NCI-H2107 treated with DMSO at 0.1 percent for 48 hours (cell line): ENCODE measurements at regions not wholly inside any gene's neighbourhood (a gene's known extent, or its start where the extent isn't known, plus 50 kb on each side); places are given as distances from the start of the nearest gene placed in this dataset.

Source experiments
- DNase-seq: peaks from one replicate; lab custom pipeline; 2025; ENCODE audit not compliant: unreplicated experiment; lab: John Stamatoyannopoulos, UW

DNA sequence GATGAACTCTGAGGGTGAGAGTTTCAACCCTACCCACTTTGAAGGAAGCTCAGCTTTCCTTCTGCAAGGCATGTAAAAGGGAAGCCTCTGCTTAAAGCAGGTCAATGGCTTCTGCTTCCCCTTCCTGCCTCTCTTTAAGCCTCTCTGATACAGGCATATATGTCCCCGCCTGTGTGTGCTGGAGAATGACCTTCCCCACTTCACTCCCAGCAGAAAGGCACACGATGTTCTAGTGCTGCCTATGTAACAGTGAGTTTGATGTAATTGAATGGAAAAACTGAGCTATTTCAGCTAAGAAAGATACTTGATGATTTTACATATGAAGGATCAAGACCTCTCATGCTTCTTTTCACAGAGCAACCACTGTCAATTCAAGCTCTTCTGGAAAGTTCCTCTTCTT, 632.2 kb downstream of the HACE1 start:
- DNase-seq: no peak

DNA sequence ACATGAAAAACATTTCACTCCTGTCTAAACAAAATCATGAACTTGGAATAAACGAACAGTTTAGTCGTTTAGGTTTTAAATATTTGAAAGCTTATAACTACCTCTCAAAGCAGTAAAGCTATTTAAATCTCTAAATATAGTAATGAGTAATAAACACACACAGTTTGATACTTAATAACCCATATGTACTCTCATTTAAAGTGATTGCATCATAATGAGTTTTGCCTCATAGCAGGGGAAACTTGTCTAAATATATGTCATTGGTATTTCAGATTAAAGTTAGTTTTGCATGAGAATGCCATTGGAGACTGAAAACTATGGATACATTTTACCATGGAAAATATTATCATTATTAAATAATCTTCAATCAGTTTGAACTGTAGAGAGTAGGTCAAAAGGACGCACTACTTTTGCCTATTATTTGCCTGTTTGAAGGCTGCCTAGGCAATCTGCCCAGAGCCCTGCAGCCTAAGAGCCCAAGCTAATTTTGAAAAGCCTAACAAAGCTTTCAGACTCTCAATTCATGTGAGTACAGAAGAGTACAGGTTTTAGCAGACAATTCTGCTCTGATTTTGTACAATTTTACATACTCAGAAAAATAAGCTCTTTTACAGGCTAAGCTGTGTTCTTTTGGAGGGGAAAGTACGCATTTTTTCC, 632.8 kb downstream of the HACE1 start:
- no peak for DNase-seq

DNA sequence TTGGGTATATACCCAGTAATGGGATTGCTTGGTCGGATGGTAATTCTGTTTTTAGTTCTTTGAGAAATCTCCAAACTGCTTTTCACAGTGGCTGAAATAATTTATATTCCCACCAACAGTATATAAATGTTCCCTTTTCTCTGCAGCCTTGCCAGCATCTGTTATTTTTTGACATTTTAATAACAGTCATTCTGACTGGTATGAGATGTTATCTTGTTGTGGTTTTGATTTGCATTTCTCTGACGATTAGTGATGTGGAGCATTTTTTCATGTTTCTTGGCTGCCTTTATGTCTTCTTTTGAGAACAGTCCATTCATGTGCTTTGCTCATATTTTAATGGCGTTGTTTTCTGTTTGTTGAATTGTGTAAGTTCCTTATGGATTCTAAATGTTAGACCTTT, 641.6 kb downstream of the HACE1 start:
- no peak for DNase-seq

DNA sequence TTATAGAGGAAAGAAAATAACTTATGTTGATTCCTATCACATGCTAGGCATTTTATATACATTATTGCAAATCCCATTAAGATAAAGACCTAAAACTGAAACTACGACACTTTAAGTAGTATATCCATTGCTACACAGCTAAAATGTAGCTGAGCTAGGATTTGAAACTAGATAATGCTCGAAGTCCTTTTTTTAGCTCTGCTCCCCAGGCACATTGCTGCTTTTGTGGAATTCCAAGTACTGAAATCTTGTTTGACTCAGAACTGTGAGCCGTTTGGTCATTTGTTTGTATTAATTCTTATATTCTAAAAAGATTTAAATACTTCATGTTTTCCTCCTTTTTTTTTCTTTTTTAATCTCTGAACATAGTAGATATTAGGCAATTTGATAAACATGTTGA, 644.8 kb downstream of the HACE1 start:
- DNase-seq: no peak

DNA sequence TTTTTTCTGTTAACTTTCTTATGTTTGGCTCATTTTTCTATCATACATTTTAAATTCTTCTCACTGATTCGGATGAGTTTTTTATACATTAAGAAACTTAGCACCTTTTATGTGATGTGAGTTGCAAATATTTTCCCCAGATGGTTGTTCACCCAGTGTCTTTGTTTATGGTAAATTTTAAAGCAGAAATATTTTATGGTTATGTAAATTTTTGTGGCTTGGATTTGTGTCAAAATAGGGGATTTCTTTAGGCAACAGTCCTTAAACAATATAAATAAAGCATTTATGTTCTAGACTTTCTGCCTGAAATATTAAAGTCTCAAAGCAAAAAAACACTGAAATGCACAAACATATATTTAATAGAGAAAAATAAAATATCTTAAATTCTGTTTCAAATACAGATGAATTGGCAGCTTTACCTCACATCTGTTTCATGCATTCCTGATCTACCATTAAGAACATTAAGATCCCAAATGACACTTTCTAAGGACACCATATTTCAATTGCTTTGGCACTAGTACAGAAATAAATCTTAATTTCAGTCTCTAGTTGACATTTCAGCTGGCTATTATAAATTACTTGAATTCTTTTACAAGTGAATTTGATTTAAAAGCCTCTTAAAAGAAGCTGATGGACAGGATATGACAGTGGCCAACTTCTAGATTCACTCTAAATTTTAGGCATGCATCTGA, 646.6 kb downstream of the HACE1 start:
- DNase-seq: no peak

DNA sequence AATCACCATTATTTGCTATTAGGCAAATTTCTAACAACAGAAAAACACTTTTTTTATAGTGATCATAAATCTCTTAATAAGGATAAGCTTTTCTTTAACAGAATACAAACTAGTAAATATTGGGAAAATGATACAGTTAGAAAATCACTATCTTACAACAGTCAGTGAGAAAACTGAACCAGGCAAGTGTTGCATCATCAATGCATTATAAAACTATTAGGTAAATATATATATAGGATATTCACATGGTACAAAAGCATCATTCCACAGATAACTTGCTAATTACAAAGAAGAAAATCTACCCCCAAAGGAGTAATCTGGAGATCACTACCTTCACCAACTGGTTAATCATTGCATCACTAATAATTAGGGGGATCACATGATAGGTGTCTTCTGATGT, 652.1 kb downstream of the HACE1 start:
- DNase-seq: no peak

DNA sequence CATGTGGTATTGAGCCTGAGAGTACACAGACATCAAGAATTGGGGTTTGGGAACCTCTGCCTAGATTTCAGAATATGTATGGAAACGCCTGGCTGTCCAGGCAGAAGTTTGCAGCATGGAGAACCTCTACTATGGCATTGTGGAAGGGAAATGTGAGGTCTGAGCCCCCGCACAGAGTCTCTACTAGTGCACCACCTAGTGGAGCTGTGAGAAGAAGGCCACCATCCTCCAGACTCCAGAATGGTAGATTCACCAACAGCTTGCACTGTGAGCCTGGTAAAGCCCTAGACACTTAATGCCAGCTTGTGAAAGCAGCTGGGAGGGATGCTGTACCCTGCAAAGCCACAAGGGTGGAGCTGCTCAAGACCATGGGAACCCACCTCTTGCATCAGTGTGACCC, 658.2 kb downstream of the HACE1 start:
- no peak for DNase-seq

DNA sequence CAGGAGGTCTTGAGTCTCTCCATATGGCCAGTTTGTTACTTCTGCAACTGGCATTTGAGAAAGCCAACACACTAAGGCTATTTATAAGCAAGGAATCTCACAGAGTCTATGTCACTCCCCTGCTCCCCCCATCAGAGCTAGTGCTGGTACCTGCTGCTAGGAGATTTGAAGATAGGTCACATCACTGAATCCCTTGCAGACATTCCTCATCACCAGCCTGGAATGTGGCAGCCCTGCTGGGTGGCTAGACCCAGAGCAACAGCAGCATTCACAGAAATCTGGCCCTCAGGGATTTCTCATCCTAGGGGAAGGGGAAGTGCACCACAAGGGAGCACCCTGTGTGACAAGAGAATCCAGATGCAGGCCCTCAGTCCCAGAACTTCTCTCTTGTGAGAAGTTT, 672.1 kb downstream of the HACE1 start:
- DNase-seq: no peak

DNA sequence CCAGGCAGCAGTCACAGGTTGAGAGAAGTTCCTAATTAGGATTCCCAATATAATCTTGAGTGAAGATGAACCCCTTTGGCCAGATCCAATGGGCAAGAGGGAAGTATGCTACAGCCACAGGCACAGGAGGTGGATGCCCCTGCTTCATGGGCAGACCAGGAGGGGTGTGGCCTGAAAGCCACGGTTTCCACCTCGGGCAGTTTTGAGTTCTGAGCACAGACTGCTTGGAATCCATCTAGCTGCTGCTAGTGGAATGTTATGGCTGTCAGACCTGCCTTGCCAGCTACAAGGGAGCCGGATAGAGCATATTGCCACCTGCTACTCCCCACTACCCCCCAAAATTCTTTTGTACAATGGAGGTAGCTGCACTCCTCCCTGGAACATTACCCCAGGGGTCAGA, 672.9 kb downstream of the HACE1 start:
- DNase-seq: no peak

DNA sequence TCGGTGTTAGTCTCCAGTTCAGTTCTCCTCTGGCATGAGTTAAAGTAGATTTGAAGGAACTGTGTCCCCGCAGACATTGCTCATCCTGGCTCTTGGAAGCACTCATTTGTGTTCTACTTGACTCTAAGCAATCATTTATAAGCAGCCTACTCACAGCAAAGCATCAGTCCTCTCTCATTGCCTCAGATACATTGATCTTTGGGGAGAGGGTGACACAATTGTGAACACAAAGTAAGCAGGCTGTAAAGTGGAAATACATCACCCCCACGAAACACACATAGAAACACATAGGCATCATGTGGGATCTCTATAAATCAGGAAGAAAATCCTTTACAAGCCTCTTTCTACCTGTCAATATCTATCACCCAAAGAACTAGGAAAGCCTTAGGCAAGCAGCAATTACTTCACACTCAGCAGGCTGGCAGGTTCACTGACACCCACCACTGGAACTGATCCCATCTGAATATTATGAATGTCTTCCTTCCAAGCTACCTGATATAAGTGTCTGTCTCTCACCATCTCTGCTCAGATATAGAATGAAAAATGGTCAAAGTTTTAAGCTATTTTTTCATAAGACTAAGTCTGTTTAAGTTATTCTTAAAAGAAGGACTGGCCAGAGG, 675.8 kb downstream of the HACE1 start:
- DNase-seq: no peak

DNA sequence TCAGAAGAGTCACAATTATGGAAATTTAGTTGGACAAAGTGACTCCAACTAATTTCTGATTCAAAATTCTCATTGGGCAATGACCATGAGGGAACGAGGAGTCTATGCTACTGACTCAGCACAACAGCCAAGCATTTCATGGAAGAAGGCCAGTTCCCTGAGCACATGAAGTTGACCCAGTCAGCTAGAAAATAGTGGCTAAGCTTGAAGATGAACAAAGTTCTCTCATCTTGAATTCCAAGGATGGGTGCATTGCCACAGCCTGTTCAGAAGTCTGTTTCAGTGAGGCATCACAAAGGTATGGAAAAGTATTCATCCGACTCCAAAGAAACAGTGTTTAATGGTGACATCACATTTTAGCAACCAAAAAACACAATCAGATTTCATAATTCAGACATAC, 676.9 kb downstream of the HACE1 start:
- no peak for DNase-seq

DNA sequence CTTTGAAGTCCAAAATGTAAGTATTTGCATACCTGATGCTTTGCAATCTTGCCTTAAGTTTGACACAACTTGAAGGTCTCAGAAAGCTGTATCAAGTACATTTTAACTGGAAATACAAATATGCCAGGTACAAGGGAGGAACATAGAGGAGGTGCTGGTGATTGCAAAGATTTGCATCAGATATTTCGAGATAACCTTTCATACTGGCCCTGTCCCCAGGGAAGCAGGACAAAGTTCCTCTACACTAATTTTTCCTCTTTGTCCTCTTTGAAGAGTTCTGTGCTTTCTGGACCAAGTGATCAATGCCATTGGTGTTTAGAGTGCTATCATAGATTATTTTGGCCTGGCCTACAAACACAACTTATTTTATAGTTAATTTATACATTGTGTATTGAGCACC, 686.1 kb downstream of the HACE1 start:
- no peak for DNase-seq

DNA sequence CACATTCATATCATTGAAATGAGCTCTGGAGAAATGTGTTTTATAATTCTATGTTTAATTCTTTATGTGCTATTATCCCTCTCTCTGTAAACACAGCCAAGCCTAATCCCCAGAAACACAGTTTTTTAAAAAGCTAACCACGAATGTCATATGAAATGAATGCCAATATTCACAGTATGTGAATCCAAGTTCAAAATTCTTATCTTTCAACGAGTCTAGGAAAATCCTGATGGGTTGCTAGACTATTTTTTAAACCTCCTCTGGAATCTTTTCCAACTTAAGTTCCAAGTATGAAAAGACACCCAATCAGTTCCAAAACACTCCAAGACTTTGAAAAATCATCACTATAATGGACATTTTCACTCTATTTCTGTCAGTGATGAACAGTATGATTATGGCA, 689.3 kb downstream of the HACE1 start:
- no peak for DNase-seq

DNA sequence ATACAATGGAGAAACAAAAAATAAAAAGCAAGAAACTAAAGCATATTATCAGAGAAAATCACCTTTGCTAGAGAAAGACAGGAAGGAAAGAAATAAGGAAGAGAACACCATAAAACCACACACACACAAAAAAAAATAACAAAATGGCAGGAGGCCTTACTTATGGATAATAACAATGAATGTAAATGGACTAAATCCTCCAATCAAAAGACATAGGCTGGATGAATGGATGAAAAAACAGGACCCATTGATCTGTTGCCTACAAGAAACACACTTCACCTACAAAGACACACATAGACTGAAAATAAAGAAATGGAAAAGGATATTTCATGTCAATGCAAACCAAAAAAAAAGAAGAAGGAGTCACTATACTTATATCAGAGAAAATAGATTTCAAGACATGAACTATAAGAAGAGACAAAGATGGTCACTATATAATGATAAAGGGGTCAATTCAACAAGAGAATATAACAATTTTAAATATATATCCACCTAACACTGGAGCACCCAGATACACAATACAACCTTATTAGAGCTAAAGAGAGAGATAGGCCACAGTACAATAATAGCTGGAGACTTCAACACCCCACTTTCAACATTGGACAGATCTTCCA, 693.6 kb downstream of the HACE1 start:
- no peak for DNase-seq

DNA sequence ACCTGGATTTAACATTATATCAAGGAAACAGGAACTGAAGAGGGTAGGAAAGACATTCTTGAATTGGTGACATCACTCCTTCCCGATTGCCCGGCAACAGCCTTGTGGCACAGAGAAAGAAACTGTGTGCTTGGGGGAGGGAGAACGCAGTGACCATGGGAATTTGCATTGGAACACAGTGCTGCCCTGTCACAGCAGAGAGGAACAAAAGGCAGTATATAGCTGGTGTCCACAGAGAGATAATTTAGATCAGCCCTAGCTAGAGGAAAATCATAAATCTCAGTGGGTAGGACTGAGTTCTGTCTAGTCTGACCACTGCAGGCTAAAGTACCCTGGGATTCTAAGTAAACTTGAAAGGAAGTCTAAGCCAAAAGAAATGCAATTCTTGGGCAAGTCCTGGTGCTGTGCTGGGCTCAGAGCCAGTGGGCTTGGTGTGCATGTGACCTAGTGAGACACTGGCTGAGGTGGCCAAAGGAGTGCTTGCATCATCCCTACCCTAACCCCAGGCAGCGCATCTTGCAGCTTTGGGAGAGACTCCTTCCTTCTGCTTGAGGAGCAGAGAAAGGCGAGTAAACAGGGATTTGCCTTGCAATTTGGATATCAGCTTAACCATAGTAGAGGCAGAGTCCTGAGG, 697.6 kb downstream of the HACE1 start:
- no peak for DNase-seq

DNA sequence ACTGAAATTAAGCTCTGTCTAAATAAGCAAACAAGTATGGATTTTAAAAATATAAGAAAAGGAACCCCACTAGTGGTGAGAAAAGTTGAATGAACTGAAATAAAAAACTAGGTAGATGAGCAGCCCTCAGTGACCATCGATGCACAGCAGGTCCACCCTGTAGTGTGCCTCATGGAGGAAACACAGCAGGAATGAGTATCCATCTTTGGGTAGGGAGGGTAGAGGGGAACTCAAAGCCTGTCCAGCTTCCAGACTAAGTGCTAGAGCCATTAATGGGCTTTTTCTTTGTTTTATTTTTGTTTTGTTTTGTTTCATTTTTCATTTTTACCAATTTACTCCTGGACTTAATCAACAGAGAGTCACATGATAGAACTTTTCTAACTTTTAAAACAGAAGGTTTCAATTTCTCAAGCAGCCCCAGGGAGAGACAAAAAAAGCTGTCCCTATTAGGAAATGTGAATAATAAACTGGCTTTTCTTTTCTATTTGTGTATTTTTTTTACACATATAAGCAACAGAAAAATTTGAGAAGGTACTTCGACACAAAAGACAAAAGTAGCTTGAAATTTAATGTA, 700.6 kb downstream of the HACE1 start:
- no peak for DNase-seq

DNA sequence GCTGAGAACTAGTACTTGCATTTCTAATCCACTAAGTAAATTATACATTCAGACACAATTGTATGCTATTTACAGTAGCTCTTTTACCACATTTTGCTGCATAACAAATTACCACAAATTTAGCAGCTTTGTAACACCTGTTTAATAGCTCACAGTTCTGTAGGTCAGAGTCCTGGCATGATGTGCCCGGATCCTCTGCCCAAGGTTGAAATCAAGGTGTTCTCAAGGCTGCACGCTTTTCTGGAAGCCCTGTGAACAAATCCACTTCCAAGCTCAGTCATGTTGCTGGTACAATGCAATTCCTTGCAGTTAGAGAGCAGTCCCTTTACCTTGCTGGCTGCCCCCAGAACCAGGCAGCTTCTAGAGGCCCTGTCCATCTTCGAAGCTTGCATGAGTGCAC, 716.0 kb downstream of the HACE1 start:
- no peak for DNase-seq

DNA sequence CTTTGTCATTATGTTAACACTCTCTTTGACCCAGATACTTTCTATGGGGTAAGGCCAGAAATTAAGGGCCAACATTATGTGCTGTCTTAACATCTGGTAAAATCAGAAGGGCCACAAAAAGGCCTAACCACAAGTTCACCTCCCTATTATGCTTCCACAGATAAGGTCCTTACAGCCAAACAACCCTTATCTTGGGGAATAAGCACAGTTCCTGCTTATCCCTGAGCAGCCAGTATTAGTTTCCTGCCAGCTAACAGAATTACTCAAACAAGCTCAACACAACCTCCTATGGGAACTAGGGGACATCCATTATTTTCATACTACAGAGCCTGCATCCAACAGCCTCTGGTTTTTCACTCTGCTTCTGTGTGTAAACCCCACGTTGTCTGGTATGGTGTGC, 724.8 kb downstream of the HACE1 start:
- no peak for DNase-seq

DNA sequence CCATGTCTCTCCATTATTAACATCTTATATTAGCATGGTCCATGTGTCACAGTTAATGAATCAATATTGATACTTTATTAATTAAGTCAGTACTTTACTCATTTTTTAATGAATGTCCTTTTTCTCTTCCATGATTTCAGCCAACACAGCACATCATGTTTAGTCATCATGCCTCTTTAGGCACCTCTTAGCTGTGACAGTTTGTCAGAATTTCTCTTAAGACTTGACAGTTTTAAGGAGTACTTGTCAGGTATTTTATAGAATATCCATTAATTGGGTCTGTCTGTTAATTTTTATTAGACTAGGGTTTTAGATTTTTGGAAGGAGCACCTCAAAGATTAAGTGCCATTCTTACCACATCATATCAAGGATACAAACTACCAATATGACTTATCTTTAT, 729.4 kb downstream of the HACE1 start:
- DNase-seq: no peak

DNA sequence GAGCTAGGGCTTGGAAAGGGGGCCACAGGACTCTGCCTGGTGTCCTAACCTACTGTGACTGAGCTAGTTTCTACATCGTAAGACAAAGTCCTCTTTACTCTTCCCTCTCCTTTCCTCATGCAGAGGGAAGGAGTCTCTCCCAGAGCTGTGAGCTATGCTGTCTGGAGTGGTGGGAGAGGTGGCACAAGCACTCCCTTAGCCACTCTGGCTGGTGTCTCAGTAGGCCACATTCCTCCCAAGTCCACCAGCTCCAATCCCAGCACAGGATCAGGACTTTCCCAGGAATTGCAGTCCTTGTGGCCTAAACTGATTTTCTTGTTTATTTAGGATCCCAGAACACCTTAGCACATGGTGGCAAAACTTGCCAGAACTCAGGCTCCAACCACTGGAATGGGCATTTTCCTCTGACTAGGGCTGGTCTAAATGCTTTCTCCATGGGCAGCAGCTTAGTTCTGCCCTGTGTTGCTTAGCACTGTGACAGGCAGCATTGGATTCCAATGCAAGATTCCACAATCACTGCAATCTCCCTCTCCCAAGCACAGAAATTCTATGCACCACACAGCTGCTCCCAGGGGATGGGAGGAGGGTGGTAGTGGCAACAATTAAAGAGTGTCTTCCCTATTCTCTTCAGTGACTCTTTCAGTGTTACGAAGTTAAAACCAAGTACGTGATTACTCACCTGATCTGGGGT, 733.3 kb downstream of the HACE1 start:
- DNase-seq: no peak

DNA sequence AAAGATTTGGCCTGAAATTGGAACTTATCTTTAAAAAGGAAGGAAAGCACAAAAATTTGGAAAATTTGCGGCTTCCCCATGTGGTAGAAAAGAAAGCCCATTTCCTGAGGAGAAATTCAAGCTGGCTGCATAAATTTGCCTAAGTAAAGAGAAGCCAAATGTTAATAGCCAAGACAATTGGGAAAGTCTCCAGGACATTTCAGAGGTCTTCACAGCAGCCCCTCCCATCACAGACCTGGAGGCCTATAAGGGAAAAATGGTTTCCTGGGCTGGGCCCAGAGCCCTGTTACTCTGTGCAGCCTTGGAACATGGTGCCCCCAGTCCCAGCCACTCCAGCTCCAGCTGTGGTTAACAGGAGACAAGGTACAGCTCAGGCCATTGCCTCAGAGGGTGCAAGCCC, 736.5 kb downstream of the HACE1 start:
- no peak for DNase-seq
